ENCODE measurements at regions not wholly inside any gene's neighbourhood (a gene's known extent, or its start where the extent isn't known, plus 50 kb on each side); places are given as distances from the start of the nearest gene placed in this dataset.
"Not testable (repeated sequence)": the region's sequence is repeated elsewhere in the genome, so short reads cannot be mapped to it uniquely, and the experiment has no call there.

- not testable (repeated sequence) for TF ChIP-seq CTCF, POLR2AphosphoS5, POLR2A (IDR thresholded peaks at IDR 0.05)
Measured at GRCh38 chr16:76716251-76716650, 439.1 kb downstream of the CNTNAP4 start.

Data from stomach (tissue), 4 donors.